ENCODE measurements at regions not wholly inside any gene's neighbourhood (a gene's known extent, or its start where the extent isn't known, plus 50 kb on each side); places are given as distances from the start of the nearest gene placed in this dataset.

- no peak for TF ChIP-seq RREB1 (CRISPR knock-in tag; IDR thresholded peaks at IDR 0.05)
- TF ChIP-seq ZNF174 (CRISPR knock-in tag; IDR thresholded peaks at IDR 0.05) = 0 out of 2 replicates have a peak, but pooled peaks have one; percentile 83
- TF ChIP-seq CREB3L1 (IDR thresholded peaks at IDR 0.05; ENCODE audit: borderline replicate concordance, low read depth) = no peak
- no peak for TF ChIP-seq TAF1 (IDR thresholded peaks at IDR 0.05; ENCODE audit: control insufficient read depth, extremely low read depth, insufficient read depth, low read length, severe bottlenecking)
- TF ChIP-seq KHSRP (IDR thresholded peaks at IDR 0.05) = peak; percentile 87
- no peak for TF ChIP-seq THRA (IDR thresholded peaks at IDR 0.05)
- no peak for TF ChIP-seq ZNF79 (CRISPR knock-in tag; IDR thresholded peaks at IDR 0.05; ENCODE audit: low read depth)
- peak; percentile 97 for TF ChIP-seq PHTF2 (CRISPR knock-in tag; IDR thresholded peaks at IDR 0.05)
- no peak for TF ChIP-seq NR2C1 (IDR thresholded peaks at IDR 0.05)
- no peak for TF ChIP-seq NR2C1 (tag; IDR thresholded peaks at IDR 0.05)
- TF ChIP-seq TRIM24 (IDR thresholded peaks at IDR 0.05) = 0 out of 4 replicates have a peak, but pooled peaks of 1 of the 2 experiments have one; percentile 21
- peak; percentile 100 for TF ChIP-seq CBX1 (IDR thresholded peaks at IDR 0.05; ENCODE audit: low read depth)
- TF ChIP-seq RNF2 (IDR thresholded peaks at IDR 0.05) = peak; percentile 89
- peak; percentile 43 for TF ChIP-seq E2F8 (IDR thresholded peaks at IDR 0.05; ENCODE audit: low read depth, partially characterized antibody)
- peak; percentile 96 for TF ChIP-seq HMG20B (CRISPR knock-in tag; IDR thresholded peaks at IDR 0.05)
- TF ChIP-seq ZNF12 (CRISPR knock-in tag; IDR thresholded peaks at IDR 0.05) = no peak
- TF ChIP-seq PHF8 (IDR thresholded peaks at IDR 0.05; ENCODE audit: borderline replicate concordance, low read length) = no peak
- TF ChIP-seq MAFF (IDR thresholded peaks at IDR 0.05; ENCODE audit: low read length) = no peak; the same call in 1 of the 2 replicates
These were observed 111.2 kb upstream of the NBPF11 start (continued) for GRCh38 chr1:148263128-148263905.

Data from K562 (cell line).